ENCODE measurements at regions not wholly inside any gene's neighbourhood (a gene's known extent, or its start where the extent isn't known, plus 50 kb on each side); places are given as distances from the start of the nearest gene placed in this dataset.

DNA sequence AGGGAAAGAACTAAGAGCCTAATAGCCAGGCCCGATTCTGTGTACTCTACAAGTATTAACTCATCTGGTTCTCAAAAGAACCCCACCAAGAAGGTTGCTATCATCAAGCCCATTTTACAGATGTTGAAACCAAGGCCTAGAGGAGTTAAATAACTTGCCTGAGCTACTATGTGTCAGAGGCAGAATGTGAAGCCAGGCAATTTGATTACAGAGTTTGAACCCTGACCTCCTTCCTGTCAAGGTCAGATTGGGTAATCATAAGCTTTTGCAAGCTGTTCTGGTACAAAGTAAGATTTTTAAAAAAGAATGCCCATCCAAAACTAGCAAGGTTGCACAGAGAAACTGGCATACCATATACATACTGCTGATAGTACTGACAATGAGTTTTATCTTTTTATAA is 227.1 kb downstream of the HAUS1 start:
- TF ChIP-seq ZFP30 (CRISPR knock-in tag; IDR thresholded peaks at IDR 0.05), result no peak
- no peak for TF ChIP-seq TOX (CRISPR knock-in tag; IDR thresholded peaks at IDR 0.05; ENCODE audit: borderline replicate concordance)
- TF ChIP-seq RARB (CRISPR knock-in tag; IDR thresholded peaks at IDR 0.05), result no peak
- no peak for TF ChIP-seq ESRRG (CRISPR knock-in tag; IDR thresholded peaks at IDR 0.05)
- TF ChIP-seq, protein P1, sequence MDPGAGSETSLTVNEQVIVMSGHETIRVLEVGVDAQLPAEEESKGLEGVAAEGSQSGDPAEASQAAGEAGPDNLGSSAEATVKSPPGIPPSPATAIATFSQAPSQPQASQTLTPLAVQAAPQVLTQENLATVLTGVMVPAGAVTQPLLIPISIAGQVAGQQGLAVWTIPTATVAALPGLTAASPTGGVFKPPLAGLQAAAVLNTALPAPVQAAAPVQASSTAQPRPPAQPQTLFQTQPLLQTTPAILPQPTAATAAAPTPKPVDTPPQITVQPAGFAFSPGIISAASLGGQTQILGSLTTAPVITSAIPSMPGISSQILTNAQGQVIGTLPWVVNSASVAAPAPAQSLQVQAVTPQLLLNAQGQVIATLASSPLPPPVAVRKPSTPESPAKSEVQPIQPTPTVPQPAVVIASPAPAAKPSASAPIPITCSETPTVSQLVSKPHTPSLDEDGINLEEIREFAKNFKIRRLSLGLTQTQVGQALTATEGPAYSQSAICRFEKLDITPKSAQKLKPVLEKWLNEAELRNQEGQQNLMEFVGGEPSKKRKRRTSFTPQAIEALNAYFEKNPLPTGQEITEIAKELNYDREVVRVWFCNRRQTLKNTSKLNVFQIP (CRISPR knock-in tag; IDR thresholded peaks at IDR 0.05; ENCODE audit: borderline replicate concordance, low read depth), result no peak
- no peak for ATAC-seq

- ATAC-seq, result no peak
- TF ChIP-seq PPARA (CRISPR knock-in tag; IDR thresholded peaks at IDR 0.05; ENCODE audit: borderline replicate concordance) (no peak), TOX (CRISPR knock-in tag; IDR thresholded peaks at IDR 0.05; ENCODE audit: borderline replicate concordance) (no peak), GLIS3 (CRISPR knock-in tag; IDR thresholded peaks at IDR 0.05) (no peak), ARNTL (CRISPR knock-in tag; IDR thresholded peaks at IDR 0.05; ENCODE audit: borderline replicate concordance, low read depth) (no peak), ZNF70 (CRISPR knock-in tag; IDR thresholded peaks at IDR 0.05) (no peak), PATZ1 (CRISPR knock-in tag; IDR thresholded peaks at IDR 0.05; ENCODE audit: borderline replicate concordance) (no peak), OSR1 (CRISPR knock-in tag; IDR thresholded peaks at IDR 0.05) (no peak), ISL1 (CRISPR knock-in tag; IDR thresholded peaks at IDR 0.05) (no peak), ZFP3 (CRISPR knock-in tag; IDR thresholded peaks at IDR 0.05) (no peak), ZNF8 (CRISPR knock-in tag; IDR thresholded peaks at IDR 0.05) (no peak)
- TF ChIP-seq, protein P2, sequence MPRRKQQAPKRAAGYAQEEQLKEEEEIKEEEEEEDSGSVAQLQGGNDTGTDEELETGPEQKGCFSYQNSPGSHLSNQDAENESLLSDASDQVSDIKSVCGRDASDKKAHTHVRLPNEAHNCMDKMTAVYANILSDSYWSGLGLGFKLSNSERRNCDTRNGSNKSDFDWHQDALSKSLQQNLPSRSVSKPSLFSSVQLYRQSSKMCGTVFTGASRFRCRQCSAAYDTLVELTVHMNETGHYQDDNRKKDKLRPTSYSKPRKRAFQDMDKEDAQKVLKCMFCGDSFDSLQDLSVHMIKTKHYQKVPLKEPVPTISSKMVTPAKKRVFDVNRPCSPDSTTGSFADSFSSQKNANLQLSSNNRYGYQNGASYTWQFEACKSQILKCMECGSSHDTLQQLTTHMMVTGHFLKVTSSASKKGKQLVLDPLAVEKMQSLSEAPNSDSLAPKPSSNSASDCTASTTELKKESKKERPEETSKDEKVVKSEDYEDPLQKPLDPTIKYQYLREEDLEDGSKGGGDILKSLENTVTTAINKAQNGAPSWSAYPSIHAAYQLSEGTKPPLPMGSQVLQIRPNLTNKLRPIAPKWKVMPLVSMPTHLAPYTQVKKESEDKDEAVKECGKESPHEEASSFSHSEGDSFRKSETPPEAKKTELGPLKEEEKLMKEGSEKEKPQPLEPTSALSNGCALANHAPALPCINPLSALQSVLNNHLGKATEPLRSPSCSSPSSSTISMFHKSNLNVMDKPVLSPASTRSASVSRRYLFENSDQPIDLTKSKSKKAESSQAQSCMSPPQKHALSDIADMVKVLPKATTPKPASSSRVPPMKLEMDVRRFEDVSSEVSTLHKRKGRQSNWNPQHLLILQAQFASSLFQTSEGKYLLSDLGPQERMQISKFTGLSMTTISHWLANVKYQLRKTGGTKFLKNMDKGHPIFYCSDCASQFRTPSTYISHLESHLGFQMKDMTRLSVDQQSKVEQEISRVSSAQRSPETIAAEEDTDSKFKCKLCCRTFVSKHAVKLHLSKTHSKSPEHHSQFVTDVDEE (CRISPR knock-in tag; IDR thresholded peaks at IDR 0.05), result no peak
Measured at GRCh38 chr18:46332286-46332801, 228.2 kb downstream of the HAUS1 start.

- no peak for ATAC-seq
- TF ChIP-seq ESRRG (CRISPR knock-in tag; IDR thresholded peaks at IDR 0.05) (no peak), PPARA (CRISPR knock-in tag; IDR thresholded peaks at IDR 0.05; ENCODE audit: borderline replicate concordance) (no peak), OSR1 (CRISPR knock-in tag; IDR thresholded peaks at IDR 0.05) (no peak), CSDC2 (CRISPR knock-in tag; IDR thresholded peaks at IDR 0.05) (no peak), CSRNP3 (CRISPR knock-in tag; IDR thresholded peaks at IDR 0.05) (no peak), GLIS3 (CRISPR knock-in tag; IDR thresholded peaks at IDR 0.05) (no peak), ZC3H10 (CRISPR knock-in tag; IDR thresholded peaks at IDR 0.05) (no peak), ZFP3 (CRISPR knock-in tag; IDR thresholded peaks at IDR 0.05) (no peak), ZNF8 (CRISPR knock-in tag; IDR thresholded peaks at IDR 0.05) (no peak), ISL1 (CRISPR knock-in tag; IDR thresholded peaks at IDR 0.05) (no peak), ZFP30 (CRISPR knock-in tag; IDR thresholded peaks at IDR 0.05) (no peak), ZNF565 (CRISPR knock-in tag; conservative IDR thresholded peaks at IDR 0.05; ENCODE audit: low read depth) (no peak)
- TF ChIP-seq, protein P2 (CRISPR knock-in tag; IDR thresholded peaks at IDR 0.05), result no peak
- TF ChIP-seq, protein P1 (CRISPR knock-in tag; IDR thresholded peaks at IDR 0.05; ENCODE audit: borderline replicate concordance, low read depth), result no peak
Measured at GRCh38 chr18:46332921-46333341, 228.7 kb downstream of the HAUS1 start.

All from SK-N-SH treated with all-trans-retinoic acid at 6 μM for 48 hours (cell line).